ENCODE measurements at regions not wholly inside any gene's neighbourhood (a gene's known extent, or its start where the extent isn't known, plus 50 kb on each side); places are given as distances from the start of the nearest gene placed in this dataset.

- in situ Hi-C loops (cut with HindIII; ENCODE audit: low pct_unique_long_range_greater_than_20kb, low sequenced_read_pairs) (no loop called here), intact Hi-C loops (cut with micrococcal nuclease; ENCODE audit: unreplicated experiment) (no loop called here)
- Histone ChIP-seq H3K9me3 (ENCODE audit: control insufficient read depth, insufficient read depth, low read depth, low read length) (no peaks in the 10 kb centered on the region), H3K4me1 (ENCODE audit: control insufficient read depth, insufficient read depth, low read length) (no peaks in the 10 kb centered on the region), H3K27me3 (ENCODE audit: control insufficient read depth, insufficient read depth, low read length) (no peaks in the 10 kb centered on the region), H3K27ac (ENCODE audit: low read length) (no peak overlapping the region), H3K36me3 (ENCODE audit: control insufficient read depth, insufficient read depth, low read length) (no peaks in the 10 kb centered on the region), H3K4me3 (ENCODE audit: low read depth in 2 of 2, low read length in 2 of 2) (no peak overlapping the region)
- DNase-seq (ENCODE audit: low read depth, low spot score) (no peak), ATAC-seq (no peak)
- ChIA-PET CTCF (no interaction called here), POLR2A (no interaction called here)
- TF ChIP-seq TCF7L2 (IDR thresholded peaks at IDR 0.05; ENCODE audit: low read depth, low read length) (no peak), SIN3A (IDR thresholded peaks at IDR 0.05; ENCODE audit: borderline replicate concordance, insufficient read depth, low read depth, low read length) (no peak), REST (IDR thresholded peaks at IDR 0.05; ENCODE audit: insufficient read depth in 1 of 2, low read depth in 2 of 2, low read length in 1 of 2) (no peak), POLR2AphosphoS5 (IDR thresholded peaks at IDR 0.05; ENCODE audit: low read depth, low read length) (no peak)
- TF ChIP-seq, protein P1, sequence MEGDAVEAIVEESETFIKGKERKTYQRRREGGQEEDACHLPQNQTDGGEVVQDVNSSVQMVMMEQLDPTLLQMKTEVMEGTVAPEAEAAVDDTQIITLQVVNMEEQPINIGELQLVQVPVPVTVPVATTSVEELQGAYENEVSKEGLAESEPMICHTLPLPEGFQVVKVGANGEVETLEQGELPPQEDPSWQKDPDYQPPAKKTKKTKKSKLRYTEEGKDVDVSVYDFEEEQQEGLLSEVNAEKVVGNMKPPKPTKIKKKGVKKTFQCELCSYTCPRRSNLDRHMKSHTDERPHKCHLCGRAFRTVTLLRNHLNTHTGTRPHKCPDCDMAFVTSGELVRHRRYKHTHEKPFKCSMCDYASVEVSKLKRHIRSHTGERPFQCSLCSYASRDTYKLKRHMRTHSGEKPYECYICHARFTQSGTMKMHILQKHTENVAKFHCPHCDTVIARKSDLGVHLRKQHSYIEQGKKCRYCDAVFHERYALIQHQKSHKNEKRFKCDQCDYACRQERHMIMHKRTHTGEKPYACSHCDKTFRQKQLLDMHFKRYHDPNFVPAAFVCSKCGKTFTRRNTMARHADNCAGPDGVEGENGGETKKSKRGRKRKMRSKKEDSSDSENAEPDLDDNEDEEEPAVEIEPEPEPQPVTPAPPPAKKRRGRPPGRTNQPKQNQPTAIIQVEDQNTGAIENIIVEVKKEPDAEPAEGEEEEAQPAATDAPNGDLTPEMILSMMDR (IDR thresholded peaks at IDR 0.05) = no peak
- no TSS peak for BruUV-seq (replicated peaks)
These were observed 249.9 kb upstream of the GRIA3 start for GRCh38 chrX:122934131-122934530.

- CTCF ChIA-PET = no interaction called here
- POLR2A ChIA-PET = no interaction called here
- Histone ChIP-seq H3K4me3 (ENCODE audit: low read depth in 2 of 2, low read length in 2 of 2) (no peak overlapping the region), H3K27ac (ENCODE audit: low read length) (no peak overlapping the region), H3K27me3 (ENCODE audit: control insufficient read depth, insufficient read depth, low read length) (no peaks in the 10 kb centered on the region), H3K9me3 (ENCODE audit: control insufficient read depth, insufficient read depth, low read depth, low read length) (no peaks in the 10 kb centered on the region), H3K36me3 (ENCODE audit: control insufficient read depth, insufficient read depth, low read length) (no peaks in the 10 kb centered on the region), H3K4me1 (ENCODE audit: control insufficient read depth, insufficient read depth, low read length) (no peaks in the 10 kb centered on the region)
- no peak for DNase-seq (ENCODE audit: low read depth, low spot score)
- intact Hi-C loops (cut with micrococcal nuclease; ENCODE audit: unreplicated experiment) (no loop called here), in situ Hi-C loops (cut with HindIII; ENCODE audit: low pct_unique_long_range_greater_than_20kb, low sequenced_read_pairs) (no loop called here)
- no peak for TF ChIP-seq REST (IDR thresholded peaks at IDR 0.05; ENCODE audit: insufficient read depth in 1 of 2, low read depth in 2 of 2, low read length in 1 of 2)
- no TSS peak for BruUV-seq (replicated peaks)
- no peak for ATAC-seq
These were observed 243.9 kb upstream of the GRIA3 start for GRCh38 chrX:122940199-122940598.

All from Panc1 (cell line).